Endothelial cell (in vitro differentiated cells): ENCODE measurements at regions not wholly inside any gene's neighbourhood (a gene's known extent, or its start where the extent isn't known, plus 50 kb on each side); places are given as distances from the start of the nearest gene placed in this dataset.

ENCODE experiments used
- DNase-seq: peaks from one replicate; pipeline ENCODE4 v3.0.0; 2021; ENCODE audit warnings: low spot score
- H3K27ac Mint-ChIP-seq: one replicate; pipeline ENCODE4 v1.8.0; 2021; ENCODE audit warnings: mixed read lengths, inconsistent platforms; ENCODE audit not compliant: unreplicated experiment
- H3K27me3 Mint-ChIP-seq: one replicate; pipeline ENCODE4 v1.8.0; 2021; ENCODE audit warnings: mild to moderate bottlenecking, moderate library complexity, mixed read lengths, inconsistent platforms; ENCODE audit not compliant: unreplicated experiment
- H3K36me3 Mint-ChIP-seq: one replicate; pipeline ENCODE4 v1.8.0; 2021; ENCODE audit warnings: mild to moderate bottlenecking, low read depth, mixed read lengths, inconsistent platforms; ENCODE audit not compliant: unreplicated experiment
- H3K4me1 Mint-ChIP-seq: one replicate; pipeline ENCODE4 v1.8.0; 2021; ENCODE audit warnings: mild to moderate bottlenecking, mixed read lengths, inconsistent platforms; ENCODE audit not compliant: unreplicated experiment
- H3K4me3 Mint-ChIP-seq: one replicate; pipeline ENCODE4 v1.8.0; 2021; ENCODE audit warnings: mild to moderate bottlenecking, mixed read lengths, inconsistent platforms; ENCODE audit not compliant: unreplicated experiment
- H3K9me3 Mint-ChIP-seq: one replicate; pipeline ENCODE4 v1.8.0; 2021; ENCODE audit warnings: mixed read lengths, inconsistent platforms; ENCODE audit not compliant: unreplicated experiment
- TF ChIP-seq, protein P1 (sequence below): fragments of 200-600 bp; sonication (generic); IDR thresholded peaks from one replicate; pipeline ENCODE4 v1.5.0; 2021; ENCODE audit warnings: antibody characterized with exemption; ENCODE audit not compliant: unreplicated experiment

- peaks cover 4% of the 10 kb centered on the region for H3K36me3 Mint-ChIP-seq
- no peak overlapping the region for H3K4me3 Mint-ChIP-seq
- H3K27ac Mint-ChIP-seq = no peak overlapping the region
- no peaks in the 10 kb centered on the region for H3K4me1 Mint-ChIP-seq
- TF ChIP-seq, protein P1, sequence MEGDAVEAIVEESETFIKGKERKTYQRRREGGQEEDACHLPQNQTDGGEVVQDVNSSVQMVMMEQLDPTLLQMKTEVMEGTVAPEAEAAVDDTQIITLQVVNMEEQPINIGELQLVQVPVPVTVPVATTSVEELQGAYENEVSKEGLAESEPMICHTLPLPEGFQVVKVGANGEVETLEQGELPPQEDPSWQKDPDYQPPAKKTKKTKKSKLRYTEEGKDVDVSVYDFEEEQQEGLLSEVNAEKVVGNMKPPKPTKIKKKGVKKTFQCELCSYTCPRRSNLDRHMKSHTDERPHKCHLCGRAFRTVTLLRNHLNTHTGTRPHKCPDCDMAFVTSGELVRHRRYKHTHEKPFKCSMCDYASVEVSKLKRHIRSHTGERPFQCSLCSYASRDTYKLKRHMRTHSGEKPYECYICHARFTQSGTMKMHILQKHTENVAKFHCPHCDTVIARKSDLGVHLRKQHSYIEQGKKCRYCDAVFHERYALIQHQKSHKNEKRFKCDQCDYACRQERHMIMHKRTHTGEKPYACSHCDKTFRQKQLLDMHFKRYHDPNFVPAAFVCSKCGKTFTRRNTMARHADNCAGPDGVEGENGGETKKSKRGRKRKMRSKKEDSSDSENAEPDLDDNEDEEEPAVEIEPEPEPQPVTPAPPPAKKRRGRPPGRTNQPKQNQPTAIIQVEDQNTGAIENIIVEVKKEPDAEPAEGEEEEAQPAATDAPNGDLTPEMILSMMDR = no peak
- DNase-seq = no peak
- no peaks in the 10 kb centered on the region for H3K9me3 Mint-ChIP-seq
- H3K27me3 Mint-ChIP-seq = no peaks in the 10 kb centered on the region
Measured at GRCh38 chr6:131398176-131398575, 174.8 kb upstream of the ARG1 start.

GRCh38 chr6:131399433-131399832, 173.6 kb upstream of the ARG1 start:
- no peak overlapping the region for H3K4me3 Mint-ChIP-seq
- TF ChIP-seq, protein P1 = no peak
- no peaks in the 10 kb centered on the region for H3K27me3 Mint-ChIP-seq
- H3K27ac Mint-ChIP-seq = no peak overlapping the region
- H3K4me1 Mint-ChIP-seq = no peaks in the 10 kb centered on the region
- no peaks in the 10 kb centered on the region for H3K9me3 Mint-ChIP-seq
- DNase-seq = no peak
- H3K36me3 Mint-ChIP-seq = peaks cover 4% of the 10 kb centered on the region

DNA sequence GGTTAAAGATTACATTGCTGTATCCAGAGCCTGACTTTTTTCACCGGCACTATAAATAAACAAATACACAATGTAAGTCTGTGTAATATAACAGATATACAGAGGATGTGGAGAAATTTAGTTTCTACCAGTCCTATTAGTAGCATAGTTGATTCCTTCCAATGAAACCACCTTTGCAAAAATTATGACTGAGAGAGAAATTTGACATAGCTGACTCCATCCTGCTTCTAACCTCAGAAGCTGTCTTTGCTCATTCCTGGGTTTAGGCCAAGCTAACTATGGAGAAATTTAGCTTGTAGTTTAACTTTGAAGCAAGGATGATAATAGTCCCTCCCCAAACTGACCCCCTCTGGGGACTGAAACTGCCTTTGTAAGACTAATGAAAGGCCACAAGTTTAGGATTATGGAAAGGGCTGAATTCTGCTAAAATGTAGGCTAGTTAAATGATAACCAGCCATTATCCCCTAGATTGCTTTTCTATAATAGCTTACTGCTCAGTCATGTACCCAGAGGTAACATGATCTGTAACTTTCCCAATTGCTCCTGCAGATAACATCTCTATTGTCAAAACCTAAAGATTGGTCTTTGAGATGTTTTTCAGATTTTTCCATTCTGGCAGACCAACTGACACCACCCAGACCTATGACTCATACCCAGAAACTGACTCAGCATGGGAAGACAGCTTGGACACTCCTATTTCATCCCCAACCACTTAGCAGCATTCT, 172.8 kb upstream of the ARG1 start:
- Mint-ChIP-seq H3K27me3 (no peaks in the 10 kb centered on the region), H3K36me3 (peaks cover 4% of the 10 kb centered on the region), H3K27ac (no peak overlapping the region), H3K4me1 (no peaks in the 10 kb centered on the region), H3K9me3 (no peaks in the 10 kb centered on the region), H3K4me3 (no peak overlapping the region)
- DNase-seq = no peak
- TF ChIP-seq, protein P1 = no peak

DNA sequence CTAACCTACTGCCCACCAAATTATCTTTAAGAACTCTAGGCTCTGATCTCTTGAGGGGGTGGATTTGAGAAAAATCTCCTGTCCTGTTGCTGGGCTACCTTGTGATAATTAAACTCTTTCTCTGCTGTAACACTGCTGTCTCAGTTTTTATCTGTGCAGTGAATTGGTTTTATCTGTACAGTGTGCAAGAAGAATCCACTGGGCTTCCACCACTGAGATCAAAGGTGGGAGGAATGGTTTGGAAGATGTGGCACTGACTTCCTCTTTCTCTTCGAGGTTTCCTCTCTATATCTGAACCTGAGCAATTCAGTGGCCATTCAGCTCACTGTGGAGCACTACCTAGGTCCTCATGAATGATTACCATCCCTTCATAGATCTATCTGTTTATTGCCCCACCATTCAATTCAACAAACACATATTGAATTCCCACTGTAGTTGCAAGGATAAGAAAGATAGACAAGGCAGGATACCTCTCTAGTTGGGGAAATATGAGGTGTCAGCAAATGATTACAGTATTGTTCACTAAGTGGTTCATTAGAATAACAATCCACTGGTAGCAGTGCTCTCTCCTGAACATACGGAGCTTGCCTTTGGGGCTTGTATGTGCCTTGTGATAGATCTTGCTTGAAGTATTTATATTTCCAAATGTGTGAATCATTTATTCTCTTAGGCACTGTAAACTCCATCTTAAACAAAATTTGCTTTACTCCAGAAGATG, 172.1 kb upstream of the ARG1 start:
- no peaks in the 10 kb centered on the region for H3K4me1 Mint-ChIP-seq
- peaks cover 4% of the 10 kb centered on the region for H3K36me3 Mint-ChIP-seq
- H3K9me3 Mint-ChIP-seq = no peaks in the 10 kb centered on the region
- H3K4me3 Mint-ChIP-seq = no peak overlapping the region
- DNase-seq = no peak
- no peak overlapping the region for H3K27ac Mint-ChIP-seq
- TF ChIP-seq, protein P1 = no peak
- no peaks in the 10 kb centered on the region for H3K27me3 Mint-ChIP-seq

GRCh38 chr6:131408811-131409210, 164.2 kb upstream of the ARG1 start:
- no peak overlapping the region for H3K27ac Mint-ChIP-seq
- no peaks in the 10 kb centered on the region for H3K36me3 Mint-ChIP-seq
- no peak overlapping the region for H3K4me3 Mint-ChIP-seq
- peaks cover 2% of the 10 kb centered on the region for H3K27me3 Mint-ChIP-seq
- no peaks in the 10 kb centered on the region for H3K9me3 Mint-ChIP-seq
- H3K4me1 Mint-ChIP-seq = peaks cover 3% of the 10 kb centered on the region
- DNase-seq = no peak
- TF ChIP-seq, protein P1 = no peak
